H1 (cell line): ENCODE measurements at regions not wholly inside any gene's neighbourhood (a gene's known extent, or its start where the extent isn't known, plus 50 kb on each side); places are given as distances from the start of the nearest gene placed in this dataset.

Experiments used
- CTCF ChIA-PET: fragments of 300-600 bp; sonication (Branson Sonifier 250); formaldehyde crosslinking; loops from one replicate; lab custom pipeline; 2021; ENCODE audit not compliant: partially characterized antibody; lab: Charles Lee
- POLR2A ChIA-PET: fragments of 300-600 bp; sonication (Branson Sonifier 250); formaldehyde crosslinking; loops from one replicate; lab custom pipeline; 2021; ENCODE audit warnings: inconsistent platforms; ENCODE audit not compliant: partially characterized antibody; lab: Charles Lee
- DNase-seq, 2 experiments: peaks; one replicate each; pipeline versions ENCODE4 v3.0.0 to v3.0.0-alpha.2; 2010 to 2022; ENCODE audit warnings: low spot score in 2 of 2, low read depth in 1 of 2, mixed read lengths in 1 of 2
- FAIRE-seq: peaks from 2 replicates; lab custom pipeline; 2011; peaks lifted over from hg19 to GRCh38; lab: Jason Lieb, UNC
- H2AFZ ChIP-seq: 2 replicates; pipeline ENCODE4 v1.8.1; 2012; ENCODE audit warnings: low read length, inconsistent platforms
- H2AK5ac ChIP-seq: 2 replicates; pipeline ENCODE4 v1.6.1; 2013; ENCODE audit warnings: low read depth, low read length
- H2BK120ac ChIP-seq: replicated peaks from 2 replicates; pipeline ENCODE3; 2013; ENCODE audit warnings: low read depth, low read length, inconsistent platforms
- H2BK12ac ChIP-seq: 2 replicates; pipeline ENCODE4 v1.6.1; 2013; ENCODE audit warnings: low read depth, low read length
- H2BK15ac ChIP-seq: 2 replicates; pipeline ENCODE4 v1.6.1; 2013; ENCODE audit warnings: low read length
- H2BK20ac ChIP-seq: 2 replicates; pipeline ENCODE4 v1.6.1; 2013; ENCODE audit warnings: low read length
- H2BK5ac ChIP-seq: 2 replicates; pipeline ENCODE4 v1.6.1; 2013; ENCODE audit warnings: low read depth, low read length
- H3K14ac ChIP-seq: 2 replicates; pipeline ENCODE4 v1.6.1; 2013; ENCODE audit warnings: inconsistent platforms; ENCODE audit not compliant: insufficient read length
- H3K18ac ChIP-seq: 2 replicates; pipeline ENCODE4 v1.6.1; 2013; ENCODE audit warnings: low read length; ENCODE audit errors: extremely low read depth
- H3K23ac ChIP-seq: 2 replicates; pipeline ENCODE4 v1.6.1; 2013; ENCODE audit warnings: inconsistent platforms; ENCODE audit not compliant: insufficient read length
- H3K23me2 ChIP-seq: 2 replicates; pipeline ENCODE4 v1.6.1; 2013; ENCODE audit warnings: low read depth, low read length
- H3K27ac ChIP-seq: 2 replicates; pipeline ENCODE4 v1.6.1; 2011; ENCODE audit warnings: low read depth, low read length, inconsistent platforms
- H3K27me3 ChIP-seq, 4 experiments: replicated peaks in 1 of 4; 1 replicate in 1 of 4; 2 replicates in 3 of 4; pipeline versions ENCODE4 v1.6.1 to v1.8.1; 2011 to 2013; ENCODE audit warnings: low read length in 3 of 4, mild to moderate bottlenecking in 3 of 4, inconsistent platforms in 2 of 4, mixed read lengths in 2 of 4, moderate library complexity in 1 of 4; ENCODE audit not compliant: control insufficient read depth in 3 of 4, insufficient read depth in 3 of 4; ENCODE audit errors: extremely low read depth in 1 of 4
- H3K36me3 ChIP-seq, 4 experiments: 2 replicates each; pipeline versions ENCODE4 v1.6.1 to v1.8.1; 2011 to 2013; ENCODE audit warnings: mild to moderate bottlenecking in 4 of 4, low read length in 3 of 4, moderate library complexity in 2 of 4, control low read depth in 1 of 4, inconsistent platforms in 1 of 4; ENCODE audit not compliant: insufficient read depth in 4 of 4, control insufficient read depth in 2 of 4
- H3K4ac ChIP-seq: replicated peaks from 2 replicates; pipeline ENCODE3; 2013; ENCODE audit warnings: low read length, low read depth, mixed read lengths, inconsistent platforms; ENCODE audit not compliant: insufficient read length
- H3K4me1 ChIP-seq, 4 experiments: replicated peaks in 1 of 4; 1 replicate in 1 of 4; 2 replicates in 3 of 4; pipeline versions ENCODE4 v1.6.1 to v1.8.1; 2011 to 2013; ENCODE audit warnings: low read length in 3 of 4, inconsistent platforms in 2 of 4, mixed read lengths in 1 of 4; ENCODE audit not compliant: insufficient read depth in 4 of 4, control insufficient read depth in 3 of 4
- H3K4me2 ChIP-seq, 2 experiments: 2 replicates each; pipeline versions ENCODE4 v1.6.1 to v1.8.1; 2011 to 2013; ENCODE audit warnings: low read depth in 2 of 2, low read length in 2 of 2, control low read depth in 1 of 2, inconsistent platforms in 1 of 2, mild to moderate bottlenecking in 1 of 2; ENCODE audit not compliant: insufficient read depth in 1 of 2
- H3K4me3 ChIP-seq, 4 experiments: fragments of 200-600, 300-600 bp in 1 of 4; sonication (generic), shearing (Covaris generic), sonication (Bioruptor Twin) in 1 of 4; 2 replicates each; pipeline versions ENCODE4 v1.5.1 to v1.8.1; 2011 to 2016; ENCODE audit warnings: low read length in 4 of 4, low read depth in 3 of 4, control low read depth in 2 of 4, inconsistent platforms in 2 of 4, mild to moderate bottlenecking in 2 of 4, mixed read lengths in 1 of 4, moderate library complexity in 1 of 4; ENCODE audit not compliant: insufficient read depth in 2 of 4; ENCODE audit errors: extremely low read depth in 1 of 4
- H3K56ac ChIP-seq: replicated peaks from 2 replicates; pipeline ENCODE3; 2013; ENCODE audit warnings: low read depth, mild to moderate bottlenecking, mixed read lengths, low read length, inconsistent platforms; ENCODE audit not compliant: insufficient read length
- H3K79me1 ChIP-seq: 2 replicates; pipeline ENCODE4 v1.6.1; 2013; ENCODE audit warnings: low read depth, low read length, control low read depth
- H3K79me2 ChIP-seq, 2 experiments: 2 replicates each; pipeline versions ENCODE4 v1.6.1 to v1.8.1; 2012 to 2013; ENCODE audit warnings: low read length in 2 of 2, mild to moderate bottlenecking in 2 of 2, inconsistent platforms in 1 of 2; ENCODE audit not compliant: insufficient read depth in 2 of 2, control insufficient read depth in 1 of 2
- H3K9ac ChIP-seq, 4 experiments: replicated peaks in 1 of 4; 1 replicate in 1 of 4; 2 replicates in 3 of 4; pipeline versions ENCODE4 v1.6.1 to v1.8.1; 2011 to 2013; ENCODE audit warnings: low read depth in 3 of 4, low read length in 3 of 4, control low read depth in 2 of 4, mild to moderate bottlenecking in 2 of 4, moderate library complexity in 2 of 4, inconsistent platforms in 1 of 4; ENCODE audit errors: extremely low read depth in 1 of 4
- H3K9me3 ChIP-seq, 2 experiments: 2 replicates each; pipeline versions ENCODE4 v1.6.1 to v1.8.1; 2012 to 2013; ENCODE audit warnings: mild to moderate bottlenecking in 2 of 2, moderate library complexity in 2 of 2, control low read depth in 1 of 2, inconsistent platforms in 1 of 2, low read depth in 1 of 2, low read length in 1 of 2, mixed read lengths in 1 of 2; ENCODE audit not compliant: insufficient read depth in 2 of 2
- H4K20me1 ChIP-seq, 2 experiments: replicated peaks in 1 of 2; 2 replicates each; pipeline versions ENCODE3 to v1.8.1; 2011 to 2013; ENCODE audit warnings: inconsistent platforms in 2 of 2, low read length in 2 of 2, mild to moderate bottlenecking in 1 of 2; ENCODE audit not compliant: insufficient read depth in 2 of 2, control insufficient read depth in 1 of 2
- H4K5ac ChIP-seq: 2 replicates; pipeline ENCODE4 v1.6.1; 2013; ENCODE audit warnings: low read length, low read depth, mixed read lengths, inconsistent platforms; ENCODE audit not compliant: insufficient read length
- H4K8ac ChIP-seq: 2 replicates; pipeline ENCODE4 v1.8.0; 2013; ENCODE audit warnings: mild to moderate bottlenecking, moderate library complexity, low read length, inconsistent platforms; ENCODE audit not compliant: insufficient read depth; ENCODE audit errors: extremely low read depth
- H4K91ac ChIP-seq: replicated peaks from 2 replicates; pipeline ENCODE3; 2013; ENCODE audit warnings: low read length, mixed read lengths, inconsistent platforms; ENCODE audit not compliant: insufficient read length
- CHD1 ChIP-seq: IDR thresholded peaks from 2 replicates; pipeline ENCODE4 v1.6.1; 2012; ENCODE audit warnings: low read depth, low read length, improper control_type of control experiment
- FOSL1 ChIP-seq: IDR thresholded peaks from 2 replicates; pipeline ENCODE4 v1.6.1; 2011; ENCODE audit warnings: mild to moderate bottlenecking, low read depth, low read length, moderate library complexity; ENCODE audit not compliant: insufficient read depth
- HDAC6 ChIP-seq: IDR thresholded peaks from one replicate; pipeline ENCODE4 v1.7.1; 2012; ENCODE audit warnings: low read depth, mild to moderate bottlenecking, inconsistent platforms, low read length, moderate library complexity
- ZNF274 ChIP-seq: IDR thresholded peaks from 2 replicates; pipeline ENCODE4 v1.7.0; 2012; ENCODE audit warnings: low read length, borderline replicate concordance; ENCODE audit errors: extremely low read depth
- WGBS, 2 experiments: shearing (Covaris generic) in 1 of 2; methylation state at CpG; one replicate each; pipeline versions ENCODE4 v1.1.6 to v1.1.7; 2013 to 2015; ENCODE audit warnings: low lambda C conversion rate in 2 of 2, mixed read lengths in 2 of 2, inconsistent platforms in 1 of 2, low coverage in 1 of 2, missing lambda C conversion rate in 1 of 2; ENCODE audit not compliant: insufficient replicate concordance in 2 of 2, insufficient coverage in 1 of 2, insufficient read length in 1 of 2; ENCODE audit errors: extremely low coverage in 1 of 2, missing lambda C conversion rate in 1 of 2; 5-methylcytosine and 5-hydroxymethylcytosine counted together

GRCh38 chr5:57402761-57403160 is 79.8 kb downstream of the ACTBL2 start:
- Histone ChIP-seq H3K79me2 (no peaks in the 10 kb centered on the region), H4K91ac (no peak overlapping the region), H4K8ac (no peak overlapping the region), H3K23me2 (no peaks in the 10 kb centered on the region), H3K14ac (no peak overlapping the region), H2AFZ (no peak overlapping the region), H4K20me1 (no peaks in the 10 kb centered on the region), H3K4me3 (no peak overlapping the region), H3K56ac (no peak overlapping the region), H2BK12ac (no peak overlapping the region), H3K27ac (no peak overlapping the region), H3K9ac (no peak overlapping the region), H3K23ac (no peak overlapping the region), H3K4ac (no peak overlapping the region), H3K4me2 (no peak overlapping the region), H2BK20ac (no peak overlapping the region), H3K4me1 (no peaks in the 10 kb centered on the region), H2AK5ac (no peak overlapping the region), H2BK15ac (no peak overlapping the region), H3K18ac (no peak overlapping the region), H2BK5ac (no peak overlapping the region), H3K9me3 (no peaks in the 10 kb centered on the region), H3K27me3 (no peaks in the 10 kb centered on the region), H2BK120ac (no peak overlapping the region), H3K36me3 (no peaks in the 10 kb centered on the region), H3K79me1 (no peaks in the 10 kb centered on the region), H4K5ac (no peak overlapping the region)
- POLR2A ChIA-PET = no interaction called here
- DNase-seq = no peak
- TF ChIP-seq FOSL1 (no peak), HDAC6 (no peak), ZNF274 (no peak), CHD1 (no peak)
- 61% methylated on average over 3 of the region's 3 CpGs; no CpG with 5 or more reads in 1 of the 2 experiments for WGBS, 2 experiments
- no peak for FAIRE-seq
- CTCF ChIA-PET = no interaction called here
